ENCODE measurements at regions not wholly inside any gene's neighbourhood (a gene's known extent, or its start where the extent isn't known, plus 50 kb on each side); places are given as distances from the start of the nearest gene placed in this dataset.

DNA sequence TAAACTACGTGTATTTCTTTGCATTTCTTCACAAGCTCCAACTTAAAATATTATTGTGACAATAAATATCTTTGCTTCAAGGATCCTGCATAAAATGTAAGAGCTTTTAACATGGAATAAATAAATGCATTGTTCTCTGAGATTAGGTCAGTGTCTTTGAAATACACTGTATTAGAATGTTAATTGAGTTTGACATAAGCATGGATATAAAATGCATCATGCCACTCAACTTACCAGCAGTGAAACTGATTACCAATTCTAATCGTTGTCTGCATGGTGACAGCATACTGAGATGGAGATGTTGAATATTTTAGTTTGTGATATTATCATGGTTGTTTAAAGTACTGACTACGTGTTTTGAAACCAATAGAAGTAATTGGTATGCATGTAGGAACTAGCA lies 555.3 kb upstream of the ZNF608 start:
- TF ChIP-seq FOXM1 (IDR thresholded peaks at IDR 0.05; ENCODE audit: borderline replicate concordance, low read depth) (no peak), YY1 (IDR thresholded peaks at IDR 0.05; ENCODE audit: low read depth) (no peak), MAX (IDR thresholded peaks at IDR 0.05) (no peak), RAD21 (IDR thresholded peaks at IDR 0.05; ENCODE audit: low read depth) (no peak), TAF1 (IDR thresholded peaks at IDR 0.05; ENCODE audit: low read depth) (no peak), REST (IDR thresholded peaks at IDR 0.05; ENCODE audit: low read depth) (no peak), CEBPB (IDR thresholded peaks at IDR 0.05) (no peak), EP300 (IDR thresholded peaks at IDR 0.05; ENCODE audit: borderline replicate concordance) (no peak), ZBTB7A (IDR thresholded peaks at IDR 0.05; ENCODE audit: low read depth) (no peak), TEAD4 (IDR thresholded peaks at IDR 0.05) (0 out of 2 replicates have a peak, but pooled peaks have one; percentile 18), TCF12 (IDR thresholded peaks at IDR 0.05; ENCODE audit: low read depth) (no peak)
- TF ChIP-seq, protein P1, sequence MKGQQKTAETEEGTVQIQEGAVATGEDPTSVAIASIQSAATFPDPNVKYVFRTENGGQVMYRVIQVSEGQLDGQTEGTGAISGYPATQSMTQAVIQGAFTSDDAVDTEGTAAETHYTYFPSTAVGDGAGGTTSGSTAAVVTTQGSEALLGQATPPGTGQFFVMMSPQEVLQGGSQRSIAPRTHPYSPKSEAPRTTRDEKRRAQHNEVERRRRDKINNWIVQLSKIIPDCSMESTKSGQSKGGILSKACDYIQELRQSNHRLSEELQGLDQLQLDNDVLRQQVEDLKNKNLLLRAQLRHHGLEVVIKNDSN (IDR thresholded peaks at IDR 0.05), result no peak
